ENCODE measurements at regions not wholly inside any gene's neighbourhood (a gene's known extent, or its start where the extent isn't known, plus 50 kb on each side); places are given as distances from the start of the nearest gene placed in this dataset.

GRCh38 chr3:157982359-157982758 lies 123.9 kb downstream of the SHOX2 start:
- Histone ChIP-seq H3K23me2 (ENCODE audit: low read depth, low read length) (no peaks in the 10 kb centered on the region), H3K9ac (replicated peaks in 1 of 4; ENCODE audit: extremely low read depth in 1 of 4, low read depth in 3 of 4, low read length in 3 of 4) (no peak overlapping the region), H3K18ac (ENCODE audit: extremely low read depth, low read length) (no peak overlapping the region), H3K36me3 (ENCODE audit: control insufficient read depth in 2 of 4, insufficient read depth in 4 of 4, low read length in 3 of 4) (no peaks in the 10 kb centered on the region), H4K8ac (ENCODE audit: extremely low read depth, insufficient read depth, low read length) (no peak overlapping the region), H2BK12ac (ENCODE audit: low read depth, low read length) (no peak overlapping the region), H3K4me2 (ENCODE audit: insufficient read depth in 1 of 2, low read depth in 2 of 2, low read length in 2 of 2) (no peak overlapping the region), H3K4ac (replicated peaks; ENCODE audit: insufficient read length, low read depth, low read length) (no peak overlapping the region), H2BK5ac (ENCODE audit: low read depth, low read length) (no peak overlapping the region), H3K79me1 (ENCODE audit: low read depth, low read length) (no peaks in the 10 kb centered on the region), H3K14ac (ENCODE audit: insufficient read length) (no peak overlapping the region), H2BK20ac (ENCODE audit: low read length) (no peak overlapping the region), H3K27me3 (replicated peaks in 1 of 4; ENCODE audit: control insufficient read depth in 3 of 4, extremely low read depth in 1 of 4, insufficient read depth in 3 of 4, low read length in 3 of 4) (no peaks in the 10 kb centered on the region), H4K91ac (replicated peaks; ENCODE audit: insufficient read length, low read length) (no peak overlapping the region), H3K27ac (ENCODE audit: low read depth, low read length) (no peak overlapping the region), H3K9me3 (ENCODE audit: insufficient read depth in 2 of 2, low read depth in 1 of 2, low read length in 1 of 2) (no peaks in the 10 kb centered on the region), H3K4me3 (ENCODE audit: extremely low read depth in 1 of 4, insufficient read depth in 2 of 4, low read depth in 3 of 4, low read length in 4 of 4) (no peak overlapping the region), H2AK5ac (ENCODE audit: low read depth, low read length) (no peak overlapping the region), H2AFZ (ENCODE audit: low read length) (no peak overlapping the region), H2BK120ac (replicated peaks; ENCODE audit: low read depth, low read length) (no peak overlapping the region), H3K79me2 (ENCODE audit: control insufficient read depth in 1 of 2, insufficient read depth in 2 of 2, low read length in 2 of 2) (no peaks in the 10 kb centered on the region), H3K56ac (replicated peaks; ENCODE audit: insufficient read length, low read depth, low read length) (no peak overlapping the region), H4K5ac (ENCODE audit: insufficient read length, low read depth, low read length) (no peak overlapping the region), H3K23ac (ENCODE audit: insufficient read length) (no peak overlapping the region), H3K4me1 (replicated peaks in 1 of 4; ENCODE audit: control insufficient read depth in 3 of 4, insufficient read depth in 4 of 4, low read length in 3 of 4) (no peaks in the 10 kb centered on the region), H2BK15ac (ENCODE audit: low read length) (no peak overlapping the region), H4K20me1 (replicated peaks in 1 of 2; ENCODE audit: control insufficient read depth in 1 of 2, insufficient read depth in 2 of 2, low read length in 2 of 2) (no peaks in the 10 kb centered on the region)
- no peak for DNase-seq (ENCODE audit: low read depth in 1 of 2, low spot score in 2 of 2)
- CTCF ChIA-PET (ENCODE audit: partially characterized antibody): no interaction called here
- POLR2A ChIA-PET (ENCODE audit: partially characterized antibody): no interaction called here
- whole genome bisulfite sequencing, 2 experiments (ENCODE audit: extremely low coverage in 1 of 2, insufficient coverage in 1 of 2, insufficient read length in 1 of 2, insufficient replicate concordance in 2 of 2, low coverage in 1 of 2, low lambda C conversion rate in 2 of 2, missing lambda C conversion rate in 1 of 2): 70% methylated on average over 1 of the region's 1 CpG; no CpG with 5 or more reads in 1 of the 2 experiments
- FAIRE-seq: no peak
- TF ChIP-seq ZNF274 (IDR thresholded peaks at IDR 0.05; ENCODE audit: borderline replicate concordance, extremely low read depth, low read length): no peak
